CMK (cell line): ENCODE measurements at regions not wholly inside any gene's neighbourhood (a gene's known extent, or its start where the extent isn't known, plus 50 kb on each side); places are given as distances from the start of the nearest gene placed in this dataset.

Experiments used
- DNase-seq: peaks from one replicate; pipeline ENCODE4 v3.0.0-alpha.2; 2010; ENCODE audit warnings: low read depth

DNA sequence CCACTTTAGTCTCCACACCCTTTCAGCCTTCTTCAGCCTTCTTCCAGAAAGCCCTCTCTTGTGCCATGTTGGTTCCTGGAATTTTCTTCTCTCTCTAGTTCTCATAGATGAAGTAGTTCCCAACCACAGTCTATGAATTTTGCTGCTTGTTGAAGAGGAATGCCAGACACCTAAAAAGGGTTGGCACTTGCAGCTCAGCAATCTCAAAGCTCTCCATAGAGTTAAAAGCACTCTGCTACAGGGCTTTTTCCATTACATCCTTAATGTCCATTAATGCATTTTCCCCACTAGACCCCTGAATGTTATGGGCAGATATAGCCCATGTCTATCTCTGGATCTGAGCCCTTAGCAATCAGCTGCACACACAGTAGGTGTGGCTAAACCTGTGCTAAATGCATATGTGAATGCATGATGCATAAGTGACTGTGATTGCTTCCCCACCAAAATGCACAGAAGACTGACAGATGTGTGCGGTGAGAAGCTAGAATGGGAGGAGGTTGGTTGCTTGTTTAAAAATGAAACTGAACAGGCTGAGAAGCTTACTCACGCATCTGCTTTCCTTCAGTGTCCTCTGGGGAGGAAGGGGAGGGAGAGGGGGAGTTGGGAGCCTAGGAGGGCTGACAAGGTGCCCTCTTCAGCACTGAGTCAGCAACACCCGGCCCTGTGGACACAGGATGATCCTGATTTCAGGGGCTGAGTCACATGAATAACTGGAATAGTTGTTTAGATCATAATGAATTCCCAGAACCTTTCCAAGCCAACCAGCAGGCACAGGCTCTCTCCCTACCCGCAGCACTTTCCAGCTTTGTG lies 146.1 kb upstream of the FGGY start:
- DNase-seq, result no peak

DNA sequence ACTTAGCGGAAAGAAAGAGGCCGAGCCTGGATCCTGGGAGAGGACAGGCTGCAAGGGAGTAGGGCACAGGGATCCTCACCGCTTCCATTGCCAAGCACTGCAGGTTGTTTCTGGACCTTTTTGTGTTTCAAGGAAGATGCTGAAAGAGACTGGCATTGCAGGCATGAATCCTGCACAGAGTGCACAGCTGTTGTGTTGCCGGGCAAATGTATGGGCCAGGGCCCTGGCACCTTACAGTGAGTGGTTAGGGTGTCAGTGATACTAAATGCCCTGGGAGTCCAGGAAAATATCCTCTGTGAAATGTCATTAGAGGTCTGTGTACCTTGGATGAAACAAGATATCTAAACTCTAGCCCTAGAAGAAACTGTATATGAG lies 145.5 kb upstream of the FGGY start:
- no peak for DNase-seq

DNA sequence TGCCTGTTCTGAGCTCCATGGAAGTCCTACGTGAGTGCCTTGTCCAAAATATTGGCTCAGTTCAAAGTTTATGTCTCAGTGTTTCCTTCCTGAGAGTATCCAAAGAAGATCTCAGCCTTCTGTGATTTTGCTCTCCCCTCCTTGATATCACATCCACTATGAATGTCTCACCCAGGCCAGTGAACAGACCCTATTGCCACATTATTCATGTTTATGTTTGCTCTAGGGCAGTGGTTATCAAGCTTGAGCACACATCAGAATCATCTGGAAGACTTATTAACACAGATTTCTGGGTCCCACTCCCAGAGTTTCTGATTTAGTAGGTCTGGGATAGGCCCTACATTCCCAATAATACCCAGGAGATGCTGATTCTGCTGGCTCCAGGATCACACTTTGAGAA lies 145.0 kb upstream of the FGGY start:
- DNase-seq, result no peak

- DNase-seq, result no peak
Observed at GRCh38 chr1:59152511-59152910, 144.4 kb upstream of the FGGY start.

- no peak for DNase-seq
Observed at GRCh38 chr1:59154401-59154800, 142.5 kb upstream of the FGGY start.

GRCh38 chr1:59155351-59155750 lies 141.5 kb upstream of the FGGY start:
- no peak for DNase-seq

GRCh38 chr1:59156051-59156450 lies 140.8 kb upstream of the FGGY start:
- no peak for DNase-seq

- no peak for DNase-seq
Observed at GRCh38 chr1:59156526-59157199, 140.2 kb upstream of the FGGY start.

- DNase-seq, result no peak
Observed at GRCh38 chr1:59158321-59158720, 138.6 kb upstream of the FGGY start.

- no peak for DNase-seq
Observed at GRCh38 chr1:59159557-59160203, 137.2 kb upstream of the FGGY start.

GRCh38 chr1:59161136-59161535 lies 135.8 kb upstream of the FGGY start:
- no peak for DNase-seq

- DNase-seq, result no peak
Observed at GRCh38 chr1:59162665-59163064, 134.2 kb upstream of the FGGY start.

DNA sequence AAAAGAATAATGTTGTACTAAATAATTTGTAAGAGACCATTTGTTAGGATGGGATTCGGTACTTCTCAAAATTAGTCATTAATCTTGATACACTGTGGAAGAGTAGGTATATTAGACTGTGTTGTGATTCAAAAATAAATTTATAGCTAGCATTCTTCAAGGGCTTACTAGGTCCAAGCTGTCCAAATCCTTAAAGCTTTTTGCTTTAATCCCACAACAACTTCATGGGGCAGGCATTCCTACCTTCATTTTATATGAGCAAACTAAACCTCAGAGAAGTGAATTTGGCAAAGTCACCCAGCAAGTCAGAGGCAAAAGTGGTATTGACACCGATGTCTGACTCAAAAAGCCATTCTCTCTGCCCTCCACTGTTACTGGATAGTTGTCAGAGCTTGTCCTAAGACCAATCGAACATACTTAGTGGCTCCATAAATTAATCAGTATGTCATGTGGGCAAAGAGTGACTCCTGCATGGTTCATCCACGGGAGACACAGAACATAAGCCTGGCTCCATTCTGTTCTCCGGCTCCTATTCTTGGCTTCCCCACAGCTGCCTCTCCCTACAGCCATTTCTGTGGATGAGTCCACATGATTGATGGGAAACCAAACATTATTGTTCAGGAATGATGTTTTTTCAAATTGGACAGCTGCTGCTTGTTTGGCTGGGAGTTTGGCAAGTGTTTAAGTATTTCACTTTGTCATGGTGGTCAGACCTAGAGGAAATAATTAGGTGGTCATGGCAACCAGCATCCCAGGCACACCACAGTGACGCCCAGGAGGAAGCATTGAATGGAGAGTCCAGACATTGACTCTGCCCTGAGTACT lies 133.4 kb upstream of the FGGY start:
- no peak for DNase-seq

DNA sequence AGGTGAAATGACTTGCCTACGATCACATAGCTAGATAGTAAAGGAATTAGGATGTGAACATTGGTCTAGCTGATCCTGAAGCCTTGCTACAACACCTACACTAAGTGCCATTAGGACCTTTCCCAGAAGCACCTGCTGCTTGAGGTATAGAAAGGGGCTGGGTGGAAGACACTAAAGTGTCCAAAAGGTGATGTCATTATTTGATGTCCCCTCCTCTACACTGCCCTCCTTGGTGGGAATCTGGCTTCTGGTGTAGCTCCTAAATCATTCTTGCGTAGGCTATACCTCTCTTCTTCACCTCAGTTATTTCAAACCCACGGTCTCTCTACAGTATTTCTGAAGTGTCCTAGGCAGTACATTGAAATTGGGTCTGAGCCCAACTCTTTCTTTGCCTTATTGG lies 132.5 kb upstream of the FGGY start:
- no peak for DNase-seq

- no peak for DNase-seq
Observed at GRCh38 chr1:59165353-59165752, 131.5 kb upstream of the FGGY start.

DNA sequence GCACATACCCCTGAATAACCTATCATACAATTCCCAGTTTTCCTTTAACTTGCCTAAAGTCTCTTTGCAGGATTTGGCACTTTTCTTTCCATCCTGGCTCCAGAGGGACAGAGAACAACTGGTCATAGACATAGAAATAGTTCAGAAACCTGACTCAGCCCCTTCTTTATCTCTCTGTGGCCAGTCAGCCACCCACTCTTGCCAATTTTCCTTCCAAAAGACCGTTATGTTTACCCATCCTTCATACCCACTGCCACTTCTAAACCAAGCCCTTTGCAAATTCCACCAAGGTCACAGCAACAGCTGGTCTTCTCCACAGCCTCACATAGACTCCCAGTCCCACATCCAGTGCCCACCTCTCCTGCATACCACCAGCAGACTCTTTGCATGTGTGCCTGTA lies 127.2 kb upstream of the FGGY start:
- DNase-seq, result no peak

DNA sequence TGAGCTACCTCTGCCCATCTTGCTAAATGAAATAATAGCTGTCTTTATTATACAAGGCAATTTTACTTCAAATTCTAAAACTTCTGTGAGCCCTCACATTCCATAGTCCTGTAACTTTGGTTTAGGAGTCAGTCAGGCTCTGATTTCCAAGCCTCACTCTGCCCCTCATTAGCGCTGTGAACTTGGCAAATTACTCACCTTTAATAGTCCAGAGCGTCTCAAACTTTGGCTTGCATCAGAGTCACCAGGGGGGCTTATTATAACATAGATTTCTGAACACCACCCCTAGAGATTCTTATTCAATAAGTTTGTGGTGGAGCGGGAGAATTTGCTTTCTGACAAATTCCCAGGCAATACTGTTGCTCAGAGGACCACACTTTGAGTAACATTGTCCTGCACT lies 126.2 kb upstream of the FGGY start:
- DNase-seq, result no peak

DNA sequence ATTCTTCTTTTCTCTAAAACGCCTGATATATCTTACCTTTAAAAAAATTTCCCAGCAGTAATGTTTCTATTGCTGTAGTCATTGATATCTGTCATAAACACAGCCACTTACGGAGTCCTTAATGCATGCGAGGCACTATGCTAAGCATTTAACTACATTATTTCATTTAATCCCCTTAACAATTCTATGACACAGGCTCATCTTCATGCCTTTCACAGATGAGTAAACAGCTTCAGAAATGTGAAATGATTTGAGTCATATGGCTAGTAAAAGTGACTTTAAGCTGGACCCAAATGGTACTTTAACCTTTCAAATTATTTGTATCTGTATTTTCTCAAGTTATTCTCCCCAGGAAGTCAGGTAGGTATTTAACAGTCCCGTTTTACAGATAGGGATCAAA lies 125.1 kb upstream of the FGGY start:
- no peak for DNase-seq

DNA sequence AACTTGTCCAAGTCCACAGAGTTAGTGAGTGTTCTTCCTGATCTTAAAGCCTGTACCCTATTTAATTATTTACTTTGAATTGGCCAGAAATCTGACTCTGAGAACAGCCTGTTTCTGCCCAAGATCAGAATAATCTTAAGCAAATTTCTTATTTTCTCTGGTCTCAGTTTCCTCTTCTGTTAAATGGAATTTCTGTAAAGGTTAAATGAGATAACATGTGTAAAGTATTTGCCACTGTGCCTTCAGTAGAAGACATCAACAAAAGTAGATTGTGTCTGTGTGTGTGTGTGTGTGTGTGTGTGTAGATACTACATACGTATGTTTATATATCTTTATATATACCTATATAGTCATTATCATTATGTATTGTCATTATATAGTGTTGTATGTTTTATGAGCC lies 124.2 kb upstream of the FGGY start:
- no peak for DNase-seq

GRCh38 chr1:59173721-59174120 lies 123.2 kb upstream of the FGGY start:
- no peak for DNase-seq

GRCh38 chr1:59176471-59176870 lies 120.4 kb upstream of the FGGY start:
- no peak for DNase-seq

- no peak for DNase-seq
Observed at GRCh38 chr1:59177756-59178155, 119.1 kb upstream of the FGGY start.
